ENCODE measurements at regions not wholly inside any gene's neighbourhood (a gene's known extent, or its start where the extent isn't known, plus 50 kb on each side); places are given as distances from the start of the nearest gene placed in this dataset.

DNA sequence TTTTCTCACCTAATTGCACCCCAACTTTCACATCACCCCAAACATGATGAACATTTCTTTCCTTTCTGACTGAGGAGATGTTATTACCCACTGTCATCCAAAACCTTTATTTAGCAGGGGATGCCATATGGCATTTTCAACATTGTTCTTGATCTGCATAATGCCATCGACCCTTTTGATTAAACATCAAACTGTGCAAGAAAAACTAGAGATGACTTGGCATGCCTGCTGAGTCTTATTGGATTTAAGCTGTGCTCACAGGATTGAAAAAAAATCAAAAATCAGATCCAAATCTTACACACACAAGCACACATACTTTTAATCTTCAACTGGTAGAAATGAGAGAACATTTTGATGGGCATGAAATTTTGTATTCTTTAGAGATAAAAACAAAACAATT lies 536.0 kb downstream of the TMX3 start:
- TF ChIP-seq CTCF (conservative IDR thresholded peaks at IDR 0.05; ENCODE audit: low read depth, low read length): no peak
- no peak overlapping the region for H3K27ac ChIP-seq
- H3K27me3 ChIP-seq (ENCODE audit: insufficient read depth, low read depth): no peaks in the 10 kb centered on the region
- H2AFZ ChIP-seq (ENCODE audit: low read depth): no peak overlapping the region
- no peaks in the 10 kb centered on the region for H3K36me3 ChIP-seq (ENCODE audit: insufficient read depth)
- no peak overlapping the region for H3K4me3 ChIP-seq (IDR thresholded peaks at IDR 0.05; ENCODE audit: insufficient read depth, low read depth, low read length)
- H3K9ac ChIP-seq: no peak overlapping the region
- H4K20me1 ChIP-seq (ENCODE audit: insufficient read depth): no peaks in the 10 kb centered on the region
- H3K79me2 ChIP-seq (ENCODE audit: insufficient read depth, low read depth): no peaks in the 10 kb centered on the region
- H3K4me2 ChIP-seq: no peak overlapping the region
- H3K4me1 ChIP-seq (ENCODE audit: low read depth, poor library complexity, severe bottlenecking): no peaks in the 10 kb centered on the region

- H3K4me1 ChIP-seq (ENCODE audit: low read depth, poor library complexity, severe bottlenecking): no peaks in the 10 kb centered on the region
- no peaks in the 10 kb centered on the region for H3K27me3 ChIP-seq (ENCODE audit: insufficient read depth, low read depth)
- no peak overlapping the region for H2AFZ ChIP-seq (ENCODE audit: low read depth)
- no peaks in the 10 kb centered on the region for H3K36me3 ChIP-seq (ENCODE audit: insufficient read depth)
- no peak overlapping the region for H3K9ac ChIP-seq
- no peak overlapping the region for H3K4me3 ChIP-seq (IDR thresholded peaks at IDR 0.05; ENCODE audit: insufficient read depth, low read depth, low read length)
- H3K79me2 ChIP-seq (ENCODE audit: insufficient read depth, low read depth): no peaks in the 10 kb centered on the region
- TF ChIP-seq CTCF (conservative IDR thresholded peaks at IDR 0.05; ENCODE audit: low read depth, low read length): no peak
- H3K27ac ChIP-seq: no peak overlapping the region
- H3K4me2 ChIP-seq: no peak overlapping the region
- no peaks in the 10 kb centered on the region for H4K20me1 ChIP-seq (ENCODE audit: insufficient read depth)
Measured at GRCh38 chr18:68177807-68178702, 536.9 kb downstream of the TMX3 start.

GRCh38 chr18:68176901-68177300 lies 538.0 kb downstream of the TMX3 start:
- TF ChIP-seq CTCF (conservative IDR thresholded peaks at IDR 0.05; ENCODE audit: low read depth, low read length): no peak
- Histone ChIP-seq H3K4me2 (no peak overlapping the region), H4K20me1 (ENCODE audit: insufficient read depth) (no peaks in the 10 kb centered on the region), H3K36me3 (ENCODE audit: insufficient read depth) (no peaks in the 10 kb centered on the region), H3K27me3 (ENCODE audit: insufficient read depth, low read depth) (no peaks in the 10 kb centered on the region), H3K27ac (no peak overlapping the region), H3K4me1 (ENCODE audit: low read depth, poor library complexity, severe bottlenecking) (no peaks in the 10 kb centered on the region), H2AFZ (ENCODE audit: low read depth) (no peak overlapping the region), H3K9ac (no peak overlapping the region), H3K4me3 (IDR thresholded peaks at IDR 0.05; ENCODE audit: insufficient read depth, low read depth, low read length) (no peak overlapping the region), H3K79me2 (ENCODE audit: insufficient read depth, low read depth) (no peaks in the 10 kb centered on the region)

DNA sequence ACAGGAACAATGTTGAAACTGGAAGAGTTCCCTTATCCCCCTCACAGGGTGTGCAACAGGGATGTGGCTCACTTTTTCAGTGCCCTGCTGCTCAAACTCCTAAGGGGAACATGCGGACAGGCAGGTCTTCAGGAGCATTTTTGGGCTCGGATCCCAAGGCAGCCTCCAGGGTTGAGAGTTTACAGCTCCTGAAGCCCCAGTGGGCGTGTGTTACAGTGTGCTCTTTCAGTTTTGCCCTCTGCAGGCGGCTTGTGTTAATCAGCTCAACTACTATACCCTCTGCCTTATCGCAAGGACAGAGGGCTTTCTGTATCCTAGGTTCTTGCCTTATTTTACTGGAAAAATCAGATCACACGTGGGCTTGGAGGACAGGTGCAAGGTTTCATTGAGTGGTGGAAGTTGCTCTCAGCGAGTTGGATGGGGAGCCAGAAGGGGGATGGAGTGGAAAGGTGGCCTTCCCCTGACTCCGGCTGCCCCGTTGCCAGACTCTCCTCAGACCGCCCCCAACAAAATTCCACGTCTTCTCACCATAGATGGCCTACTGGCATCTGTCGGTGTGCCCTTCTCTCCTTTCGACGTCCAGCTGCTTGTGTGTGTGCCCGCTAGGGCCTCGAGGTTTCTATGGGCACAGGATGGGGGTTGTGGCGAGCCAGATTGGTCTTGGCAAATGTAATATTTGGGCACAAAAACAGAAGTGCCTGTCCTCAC lies 541.9 kb downstream of the TMX3 start:
- Histone ChIP-seq H3K79me2 (ENCODE audit: insufficient read depth, low read depth) (no peaks in the 10 kb centered on the region), H3K4me1 (ENCODE audit: low read depth, poor library complexity, severe bottlenecking) (no peaks in the 10 kb centered on the region), H3K4me3 (IDR thresholded peaks at IDR 0.05; ENCODE audit: insufficient read depth, low read depth, low read length) (no peak overlapping the region), H3K4me2 (no peak overlapping the region), H4K20me1 (ENCODE audit: insufficient read depth) (0 out of 2 replicates have a peak, but pooled peaks cover 2% of the 10 kb centered on the region), H3K9ac (no peak overlapping the region), H2AFZ (ENCODE audit: low read depth) (no peak overlapping the region), H3K36me3 (ENCODE audit: insufficient read depth) (no peaks in the 10 kb centered on the region), H3K27ac (no peak overlapping the region), H3K27me3 (ENCODE audit: insufficient read depth, low read depth) (no peaks in the 10 kb centered on the region)
- TF ChIP-seq CTCF (conservative IDR thresholded peaks at IDR 0.05; ENCODE audit: low read depth, low read length): no peak

All from KMS-11 (cell line).